GM12892 (cell line): ENCODE measurements at regions not wholly inside any gene's neighbourhood (a gene's known extent, or its start where the extent isn't known, plus 50 kb on each side); places are given as distances from the start of the nearest gene placed in this dataset.

Experiments used
- POLR2A ChIP-seq: IDR thresholded peaks from 2 replicates; pipeline ENCODE4 v1.6.1; 2011; ENCODE audit warnings: low read depth, low read length, control low read depth
- POLR2AphosphoS5 ChIP-seq: IDR thresholded peaks from 2 replicates; pipeline ENCODE4 v1.6.1; 2011; ENCODE audit warnings: low read depth, low read length, control low read depth

DNA sequence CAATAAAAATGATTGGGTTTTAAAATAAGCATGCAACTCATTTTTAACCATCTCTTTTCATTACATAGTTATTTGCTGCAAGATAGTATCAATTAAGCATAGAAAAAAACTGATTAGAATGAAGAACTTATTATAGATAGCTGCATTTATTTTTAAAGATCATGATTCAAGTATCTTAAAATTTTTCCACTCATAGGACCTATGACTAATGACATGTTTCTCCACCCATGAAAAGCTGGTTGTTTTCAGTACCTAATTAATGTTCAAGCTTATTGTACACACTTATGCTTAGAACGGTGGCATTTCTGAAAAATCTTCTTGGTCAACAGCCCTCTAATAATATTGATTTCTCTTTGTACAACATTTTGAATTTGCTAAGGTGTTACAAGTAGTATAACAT is 193.5 kb upstream of the PITX2 start:
- TF ChIP-seq POLR2AphosphoS5 (no peak), POLR2A (no peak)
